ENCODE measurements at regions not wholly inside any gene's neighbourhood (a gene's known extent, or its start where the extent isn't known, plus 50 kb on each side); places are given as distances from the start of the nearest gene placed in this dataset.

- Histone ChIP-seq H3K79me2 (ENCODE audit: control insufficient read depth, insufficient read depth, low read length, unreplicated experiment) (no peaks in the 10 kb centered on the region), H3K4me3 (ENCODE audit: low read depth, low read length) (peak overlapping the region; percentile 92), H3K27ac (ENCODE audit: low read depth, low read length) (peak overlapping the region; percentile 16; the same call in 1 of the 2 replicates), H3K4me1 (ENCODE audit: control insufficient read depth, insufficient read depth, low read length, unreplicated experiment) (peaks cover 27% of the 10 kb centered on the region), H2AFZ (ENCODE audit: low read length, unreplicated experiment) (peak overlapping the region; percentile 56), H3K27me3 (ENCODE audit: insufficient read depth, low read length) (peaks cover 7% of the 10 kb centered on the region; the same call in 1 of the 2 replicates), H3K36me3 (ENCODE audit: insufficient read depth, low read length) (no peaks in the 10 kb centered on the region)
Observed at GRCh38 chr20:36093025-36093803, 61.3 kb upstream of the EPB41L1 start.

DNA sequence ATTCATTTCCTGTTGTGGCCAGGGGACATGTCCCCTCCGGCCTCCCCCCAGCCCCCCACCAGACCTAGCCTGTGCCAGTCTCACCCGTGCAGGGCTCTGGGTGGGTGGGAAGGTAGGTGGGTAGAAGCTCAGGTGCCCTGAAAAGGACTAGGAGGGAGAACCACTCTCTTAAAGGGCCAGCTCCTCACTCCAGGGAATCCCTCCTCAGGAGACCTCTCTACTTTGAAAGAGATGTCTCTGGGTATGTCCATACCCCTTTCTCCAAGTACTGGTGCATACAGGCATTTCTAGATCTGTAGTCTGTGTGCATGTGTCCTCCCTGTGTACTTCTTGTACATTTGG lies 60.8 kb upstream of the EPB41L1 start:
- Histone ChIP-seq H3K27ac (ENCODE audit: low read depth, low read length) (peak overlapping the region; percentile 16; the same call in 1 of the 2 replicates), H3K36me3 (ENCODE audit: insufficient read depth, low read length) (no peaks in the 10 kb centered on the region), H2AFZ (ENCODE audit: low read length, unreplicated experiment) (peak overlapping the region; percentile 81), H3K4me3 (ENCODE audit: low read depth, low read length) (peak overlapping the region; percentile 92), H3K27me3 (ENCODE audit: insufficient read depth, low read length) (peaks cover 7% of the 10 kb centered on the region; the same call in 1 of the 2 replicates), H3K4me1 (ENCODE audit: control insufficient read depth, insufficient read depth, low read length, unreplicated experiment) (peaks cover 32% of the 10 kb centered on the region), H3K79me2 (ENCODE audit: control insufficient read depth, insufficient read depth, low read length, unreplicated experiment) (no peaks in the 10 kb centered on the region)

DNA sequence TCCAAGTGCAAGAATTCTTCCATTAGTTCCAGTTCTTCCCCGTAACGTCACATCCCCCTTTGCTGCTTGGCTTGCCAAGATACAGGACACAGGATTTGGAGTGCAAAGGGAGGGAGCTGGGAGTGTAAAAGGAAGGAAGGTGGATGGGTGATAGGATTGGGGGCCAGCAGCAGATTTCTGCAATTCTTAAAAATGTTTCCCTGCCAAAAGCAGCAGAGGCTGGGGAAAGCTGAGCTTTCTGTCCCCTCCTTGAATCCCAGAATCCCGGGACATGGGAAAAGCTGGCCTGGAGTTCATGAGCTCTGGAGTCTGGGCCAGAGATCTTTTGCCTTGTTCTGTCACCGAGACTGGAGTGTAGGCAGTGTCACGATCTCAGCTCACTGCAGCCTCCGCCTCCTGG lies 60.0 kb upstream of the EPB41L1 start:
- H3K4me1 ChIP-seq (ENCODE audit: control insufficient read depth, insufficient read depth, low read length, unreplicated experiment), result peaks cover 34% of the 10 kb centered on the region

DNA sequence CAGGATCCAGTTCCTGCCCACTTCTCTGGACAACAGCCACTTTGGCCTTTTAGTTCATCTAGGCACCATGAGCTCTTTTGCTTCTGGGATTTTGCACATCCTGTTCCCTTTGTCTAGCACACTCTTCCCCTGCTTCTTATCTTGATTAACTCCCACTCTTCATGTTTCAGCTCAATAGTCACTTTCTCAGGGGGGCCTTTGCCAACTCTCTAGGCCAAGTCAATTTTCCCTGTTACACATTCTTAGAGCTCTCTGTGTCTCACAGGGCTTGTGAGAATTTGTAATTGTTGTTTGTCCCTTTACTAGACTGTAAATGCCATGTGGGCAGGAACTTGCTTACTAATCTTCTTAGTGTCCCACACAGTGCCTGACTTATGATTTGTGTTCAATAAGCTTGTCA lies 58.1 kb upstream of the EPB41L1 start:
- H3K36me3 ChIP-seq (ENCODE audit: insufficient read depth, low read length), result no peaks in the 10 kb centered on the region
- H3K27ac ChIP-seq (ENCODE audit: low read depth, low read length), result peak overlapping the region; percentile 85
- peaks cover 2% of the 10 kb centered on the region for H3K79me2 ChIP-seq (ENCODE audit: control insufficient read depth, insufficient read depth, low read length, unreplicated experiment)
- peak overlapping the region; percentile 7; the same call in 1 of the 2 replicates for H3K4me3 ChIP-seq (ENCODE audit: low read depth, low read length)
- H3K27me3 ChIP-seq (ENCODE audit: insufficient read depth, low read length), result peaks cover 2% of the 10 kb centered on the region; the same call in 1 of the 2 replicates
- H2AFZ ChIP-seq (ENCODE audit: low read length, unreplicated experiment), result no peak overlapping the region
- peaks cover 34% of the 10 kb centered on the region for H3K4me1 ChIP-seq (ENCODE audit: control insufficient read depth, insufficient read depth, low read length, unreplicated experiment)

More for the DNA sequence above, 60.0 kb upstream of the EPB41L1 start:
- Histone ChIP-seq H3K4me3 (ENCODE audit: low read depth, low read length) (peak overlapping the region; percentile 92), H3K27ac (ENCODE audit: low read depth, low read length) (peak overlapping the region; percentile 16; the same call in 1 of the 2 replicates), H3K27me3 (ENCODE audit: insufficient read depth, low read length) (peaks cover 7% of the 10 kb centered on the region; the same call in 1 of the 2 replicates), H3K36me3 (ENCODE audit: insufficient read depth, low read length) (no peaks in the 10 kb centered on the region), H2AFZ (ENCODE audit: low read length, unreplicated experiment) (peak overlapping the region; percentile 81), H3K79me2 (ENCODE audit: control insufficient read depth, insufficient read depth, low read length, unreplicated experiment) (peaks cover 2% of the 10 kb centered on the region)

GRCh38 chr20:36097337-36098151 lies 57.0 kb upstream of the EPB41L1 start:
- Histone ChIP-seq H3K4me3 (ENCODE audit: low read depth, low read length) (peak overlapping the region; percentile 14; the same call in 1 of the 2 replicates), H3K27ac (ENCODE audit: low read depth, low read length) (peak overlapping the region; percentile 85), H3K27me3 (ENCODE audit: insufficient read depth, low read length) (no peaks in the 10 kb centered on the region)

DNA sequence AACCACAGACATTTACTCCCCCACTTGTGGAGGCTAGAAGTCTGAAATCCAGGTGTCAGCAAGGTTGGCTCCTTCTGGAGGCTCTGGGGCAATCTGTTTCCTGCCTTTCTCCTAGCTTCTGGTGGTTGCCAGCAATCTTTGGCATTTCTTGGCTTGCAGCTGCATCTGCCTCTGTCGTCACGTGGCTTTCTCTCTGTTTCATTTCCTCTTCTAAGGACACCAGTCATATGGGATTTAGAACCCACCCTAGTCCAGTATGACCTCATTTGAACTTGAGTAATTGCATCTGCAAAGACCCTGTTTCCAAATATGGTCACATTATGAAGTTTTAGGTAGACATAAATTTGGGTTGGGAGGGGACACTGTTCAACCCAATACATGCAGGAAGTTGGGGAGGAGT lies 56.2 kb upstream of the EPB41L1 start:
- H3K36me3 ChIP-seq (ENCODE audit: insufficient read depth, low read length), result no peaks in the 10 kb centered on the region
- H2AFZ ChIP-seq (ENCODE audit: low read length, unreplicated experiment), result peak overlapping the region; percentile 30
- H3K27ac ChIP-seq (ENCODE audit: low read depth, low read length), result peak overlapping the region; percentile 85
- no peaks in the 10 kb centered on the region for H3K27me3 ChIP-seq (ENCODE audit: insufficient read depth, low read length)
- peaks cover 2% of the 10 kb centered on the region for H3K79me2 ChIP-seq (ENCODE audit: control insufficient read depth, insufficient read depth, low read length, unreplicated experiment)
- 0 out of 2 replicates have a peak overlapping the region, but pooled peaks have one; percentile 14 for H3K4me3 ChIP-seq (ENCODE audit: low read depth, low read length)
- H3K4me1 ChIP-seq (ENCODE audit: control insufficient read depth, insufficient read depth, low read length, unreplicated experiment), result peaks cover 47% of the 10 kb centered on the region

More at GRCh38 chr20:36097337-36098151, 57.0 kb upstream of the EPB41L1 start:
- Histone ChIP-seq H3K79me2 (ENCODE audit: control insufficient read depth, insufficient read depth, low read length, unreplicated experiment) (peaks cover 2% of the 10 kb centered on the region), H3K4me1 (ENCODE audit: control insufficient read depth, insufficient read depth, low read length, unreplicated experiment) (peaks cover 39% of the 10 kb centered on the region), H2AFZ (ENCODE audit: low read length, unreplicated experiment) (peak overlapping the region; percentile 37), H3K36me3 (ENCODE audit: insufficient read depth, low read length) (no peaks in the 10 kb centered on the region)

GRCh38 chr20:36099106-36099505 lies 55.4 kb upstream of the EPB41L1 start:
- Histone ChIP-seq H3K36me3 (ENCODE audit: insufficient read depth, low read length) (no peaks in the 10 kb centered on the region), H3K79me2 (ENCODE audit: control insufficient read depth, insufficient read depth, low read length, unreplicated experiment) (peaks cover 2% of the 10 kb centered on the region), H3K27ac (ENCODE audit: low read depth, low read length) (no peak overlapping the region), H3K27me3 (ENCODE audit: insufficient read depth, low read length) (no peaks in the 10 kb centered on the region), H2AFZ (ENCODE audit: low read length, unreplicated experiment) (no peak overlapping the region), H3K4me1 (ENCODE audit: control insufficient read depth, insufficient read depth, low read length, unreplicated experiment) (peaks cover 44% of the 10 kb centered on the region), H3K4me3 (ENCODE audit: low read depth, low read length) (no peak overlapping the region)

DNA sequence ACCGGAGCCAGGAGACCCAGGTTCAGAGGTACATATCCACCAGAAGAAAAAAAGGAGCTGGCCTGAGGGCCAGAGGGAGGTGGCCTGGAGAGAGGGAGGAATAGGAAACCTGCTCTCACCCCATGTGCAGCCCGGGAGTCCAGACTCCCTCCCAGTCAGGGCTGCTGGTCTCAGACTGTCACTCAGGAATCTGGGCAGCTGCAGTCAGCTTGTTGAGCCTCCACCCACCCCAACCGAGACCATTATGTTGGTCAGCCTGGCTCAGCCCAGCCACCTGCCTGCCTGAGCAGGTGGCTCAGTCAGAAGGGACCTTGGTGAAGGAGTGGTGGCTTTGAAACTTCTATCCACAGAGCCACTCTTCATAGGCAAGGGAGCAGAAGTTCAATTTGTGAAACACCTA lies 53.3 kb upstream of the EPB41L1 start:
- Histone ChIP-seq H2AFZ (ENCODE audit: low read length, unreplicated experiment) (no peak overlapping the region), H3K79me2 (ENCODE audit: control insufficient read depth, insufficient read depth, low read length, unreplicated experiment) (peaks cover 2% of the 10 kb centered on the region), H3K4me1 (ENCODE audit: control insufficient read depth, insufficient read depth, low read length, unreplicated experiment) (peaks cover 48% of the 10 kb centered on the region), H3K27ac (ENCODE audit: low read depth, low read length) (no peak overlapping the region), H3K36me3 (ENCODE audit: insufficient read depth, low read length) (no peaks in the 10 kb centered on the region), H3K4me3 (ENCODE audit: low read depth, low read length) (no peak overlapping the region), H3K27me3 (ENCODE audit: insufficient read depth, low read length) (no peaks in the 10 kb centered on the region)

GRCh38 chr20:36102306-36102705 lies 52.2 kb upstream of the EPB41L1 start:
- H3K4me1 ChIP-seq (ENCODE audit: control insufficient read depth, insufficient read depth, low read length, unreplicated experiment), result peaks cover 38% of the 10 kb centered on the region
- no peaks in the 10 kb centered on the region for H3K36me3 ChIP-seq (ENCODE audit: insufficient read depth, low read length)

DNA sequence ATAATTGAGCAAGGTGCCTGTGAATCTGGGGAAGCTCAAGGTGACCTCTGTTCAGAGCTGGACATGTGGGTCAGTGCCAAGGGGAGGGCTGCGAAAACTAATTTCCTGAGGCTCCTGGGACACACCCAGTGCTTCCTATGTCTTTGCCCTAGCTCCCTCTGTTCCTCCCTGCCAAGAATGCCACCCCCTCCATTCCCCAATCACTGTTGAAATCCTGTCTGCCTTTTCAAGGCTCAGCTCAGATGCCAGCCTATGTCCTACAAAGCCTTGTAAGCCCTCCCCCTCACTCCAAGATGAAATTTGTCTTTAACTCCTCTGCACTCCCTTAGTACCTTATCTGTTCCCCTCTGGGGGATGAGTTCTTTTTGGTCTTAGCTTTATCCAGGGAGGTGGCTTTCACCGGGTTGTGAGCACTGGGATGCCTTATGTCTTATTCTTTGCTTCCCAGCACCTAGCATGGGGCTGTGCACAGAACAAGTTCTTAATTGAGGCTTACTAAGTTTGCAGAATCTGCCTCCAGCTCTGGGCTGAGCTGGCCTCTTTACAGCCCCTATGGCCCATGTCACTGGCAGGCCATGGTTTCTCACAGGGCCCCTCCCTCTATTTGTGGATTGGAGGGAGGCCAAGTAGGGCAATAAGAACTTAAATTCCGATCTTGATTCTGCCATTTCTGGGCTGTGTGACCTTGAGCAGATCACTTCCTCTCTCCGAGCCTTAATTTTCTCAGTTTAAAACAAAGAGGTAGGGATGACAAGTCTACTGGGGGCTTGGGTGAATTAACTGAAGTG lies 51.5 kb upstream of the EPB41L1 start:
- H3K27ac ChIP-seq (ENCODE audit: low read depth, low read length), result no peak overlapping the region
- no peaks in the 10 kb centered on the region for H3K36me3 ChIP-seq (ENCODE audit: insufficient read depth, low read length)
- peaks cover 2% of the 10 kb centered on the region for H3K79me2 ChIP-seq (ENCODE audit: control insufficient read depth, insufficient read depth, low read length, unreplicated experiment)
- no peak overlapping the region for H2AFZ ChIP-seq (ENCODE audit: low read length, unreplicated experiment)
- H3K4me1 ChIP-seq (ENCODE audit: control insufficient read depth, insufficient read depth, low read length, unreplicated experiment), result peaks cover 31% of the 10 kb centered on the region
- no peaks in the 10 kb centered on the region for H3K27me3 ChIP-seq (ENCODE audit: insufficient read depth, low read length)
- H3K4me3 ChIP-seq (ENCODE audit: low read depth, low read length), result no peak overlapping the region

More at GRCh38 chr20:36102306-36102705, 52.2 kb upstream of the EPB41L1 start:
- Histone ChIP-seq H3K4me3 (ENCODE audit: low read depth, low read length) (no peak overlapping the region), H3K27me3 (ENCODE audit: insufficient read depth, low read length) (no peaks in the 10 kb centered on the region), H2AFZ (ENCODE audit: low read length, unreplicated experiment) (no peak overlapping the region), H3K79me2 (ENCODE audit: control insufficient read depth, insufficient read depth, low read length, unreplicated experiment) (peaks cover 2% of the 10 kb centered on the region), H3K27ac (ENCODE audit: low read depth, low read length) (no peak overlapping the region)

All from ACC112 (cell line).